GM12864 (cell line): ENCODE measurements at regions not wholly inside any gene's neighbourhood (a gene's known extent, or its start where the extent isn't known, plus 50 kb on each side); places are given as distances from the start of the nearest gene placed in this dataset.

ENCODE experiments used
- DNase-seq: peaks from one replicate; pipeline ENCODE4 v3.0.0-alpha.2; 2011; ENCODE audit warnings: low read depth
- H3K4me3 ChIP-seq: 2 replicates; pipeline ENCODE4 v1.5.1; 2011; ENCODE audit warnings: mild to moderate bottlenecking, low read depth, low read length, control low read depth
- TF ChIP-seq, protein P1 (sequence below): IDR thresholded peaks from 2 replicates; pipeline ENCODE4 v1.5.1; 2011; ENCODE audit warnings: low read depth, mild to moderate bottlenecking, moderate library complexity, low read length, control low read depth, inconsistent platforms; ENCODE audit errors: missing control alignments

- TF ChIP-seq, protein P1, sequence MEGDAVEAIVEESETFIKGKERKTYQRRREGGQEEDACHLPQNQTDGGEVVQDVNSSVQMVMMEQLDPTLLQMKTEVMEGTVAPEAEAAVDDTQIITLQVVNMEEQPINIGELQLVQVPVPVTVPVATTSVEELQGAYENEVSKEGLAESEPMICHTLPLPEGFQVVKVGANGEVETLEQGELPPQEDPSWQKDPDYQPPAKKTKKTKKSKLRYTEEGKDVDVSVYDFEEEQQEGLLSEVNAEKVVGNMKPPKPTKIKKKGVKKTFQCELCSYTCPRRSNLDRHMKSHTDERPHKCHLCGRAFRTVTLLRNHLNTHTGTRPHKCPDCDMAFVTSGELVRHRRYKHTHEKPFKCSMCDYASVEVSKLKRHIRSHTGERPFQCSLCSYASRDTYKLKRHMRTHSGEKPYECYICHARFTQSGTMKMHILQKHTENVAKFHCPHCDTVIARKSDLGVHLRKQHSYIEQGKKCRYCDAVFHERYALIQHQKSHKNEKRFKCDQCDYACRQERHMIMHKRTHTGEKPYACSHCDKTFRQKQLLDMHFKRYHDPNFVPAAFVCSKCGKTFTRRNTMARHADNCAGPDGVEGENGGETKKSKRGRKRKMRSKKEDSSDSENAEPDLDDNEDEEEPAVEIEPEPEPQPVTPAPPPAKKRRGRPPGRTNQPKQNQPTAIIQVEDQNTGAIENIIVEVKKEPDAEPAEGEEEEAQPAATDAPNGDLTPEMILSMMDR = no peak
- no peak for DNase-seq
- no peak overlapping the region for H3K4me3 ChIP-seq
These were observed 302.0 kb downstream of the ETV1 start for GRCh38 chr7:13687500-13687899.

- H3K4me3 ChIP-seq = no peak overlapping the region
- TF ChIP-seq, protein P1 = no peak
- DNase-seq = no peak
These were observed 296.9 kb downstream of the ETV1 start for GRCh38 chr7:13692548-13692947.

DNA sequence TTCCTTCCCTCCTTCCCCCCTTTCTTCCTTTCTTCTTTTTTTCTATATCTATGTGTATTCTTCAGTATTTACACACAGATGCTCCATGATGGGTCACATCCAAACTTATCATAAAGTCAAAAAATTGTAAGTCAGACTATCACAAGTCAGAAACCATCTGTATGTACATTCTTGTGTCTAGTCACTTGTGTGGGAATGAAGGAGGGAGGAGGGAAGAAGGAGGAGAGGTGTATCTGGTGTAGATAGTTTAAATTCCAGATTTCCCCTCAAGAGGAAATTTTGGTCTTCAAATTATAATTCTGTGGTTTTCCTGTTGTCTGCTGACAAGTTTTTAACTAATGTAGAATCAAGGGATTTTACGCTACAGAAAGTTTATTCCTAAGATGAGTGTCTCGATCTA is 287.2 kb downstream of the ETV1 start:
- no peak for DNase-seq
- TF ChIP-seq, protein P1 = no peak
- H3K4me3 ChIP-seq = no peak overlapping the region

DNA sequence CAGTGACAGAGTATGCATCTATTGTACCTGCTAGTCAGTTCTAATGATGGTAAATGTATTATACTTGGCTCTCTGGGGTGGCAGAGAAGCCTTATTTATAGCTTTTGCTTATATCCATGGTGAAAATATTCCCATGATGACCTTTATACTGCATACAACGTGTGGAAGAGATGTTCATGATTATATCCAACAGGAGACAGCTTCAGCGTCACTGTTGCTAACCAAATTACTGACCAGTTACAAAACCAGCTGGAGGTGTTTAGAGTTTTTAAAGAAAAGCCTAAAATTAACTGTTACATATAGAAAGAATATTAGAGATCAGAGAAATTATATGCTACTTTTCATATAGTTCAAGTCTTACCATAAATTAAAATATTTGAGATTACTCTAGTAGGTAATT is 280.8 kb downstream of the ETV1 start:
- TF ChIP-seq, protein P1 = no peak
- DNase-seq = no peak
- no peak overlapping the region for H3K4me3 ChIP-seq

GRCh38 chr7:13713092-13713491 is 276.4 kb downstream of the ETV1 start:
- no peak for DNase-seq
- TF ChIP-seq, protein P1 = no peak

GRCh38 chr7:13715534-13715933 is 273.9 kb downstream of the ETV1 start:
- TF ChIP-seq, protein P1 = no peak
- no peak for DNase-seq
- no peak overlapping the region for H3K4me3 ChIP-seq

More at GRCh38 chr7:13713092-13713491, 276.4 kb downstream of the ETV1 start:
- H3K4me3 ChIP-seq = no peak overlapping the region

DNA sequence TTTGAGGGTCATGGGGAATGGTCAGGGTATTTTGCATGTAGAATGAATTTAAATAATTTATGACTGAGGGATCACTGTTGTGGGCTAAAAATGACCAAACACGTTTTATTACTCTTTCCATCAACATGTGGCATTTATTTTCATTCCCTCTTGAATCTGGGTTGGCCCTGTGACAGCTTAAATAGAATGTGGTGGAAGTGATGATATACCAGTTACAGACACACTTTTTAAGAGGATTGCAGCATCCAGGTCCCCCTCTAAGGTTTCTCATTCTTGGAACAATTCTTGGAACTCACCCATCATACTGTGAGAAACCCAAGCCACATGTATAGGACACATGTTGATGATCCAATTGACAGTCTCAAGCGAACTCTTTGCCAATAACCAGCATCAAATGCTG is 272.4 kb downstream of the ETV1 start:
- TF ChIP-seq, protein P1 = no peak
- no peak for DNase-seq
- H3K4me3 ChIP-seq = no peak overlapping the region
